GM12874 (cell line): ENCODE measurements at regions not wholly inside any gene's neighbourhood (a gene's known extent, or its start where the extent isn't known, plus 50 kb on each side); places are given as distances from the start of the nearest gene placed in this dataset.

ENCODE experiments used
- TF ChIP-seq, protein P1 (sequence below): IDR thresholded peaks from 2 replicates; pipeline ENCODE4 v1.5.1; 2011; ENCODE audit warnings: low read depth, mild to moderate bottlenecking, control low read depth, low read length, moderate library complexity; ENCODE audit not compliant: insufficient read depth

DNA sequence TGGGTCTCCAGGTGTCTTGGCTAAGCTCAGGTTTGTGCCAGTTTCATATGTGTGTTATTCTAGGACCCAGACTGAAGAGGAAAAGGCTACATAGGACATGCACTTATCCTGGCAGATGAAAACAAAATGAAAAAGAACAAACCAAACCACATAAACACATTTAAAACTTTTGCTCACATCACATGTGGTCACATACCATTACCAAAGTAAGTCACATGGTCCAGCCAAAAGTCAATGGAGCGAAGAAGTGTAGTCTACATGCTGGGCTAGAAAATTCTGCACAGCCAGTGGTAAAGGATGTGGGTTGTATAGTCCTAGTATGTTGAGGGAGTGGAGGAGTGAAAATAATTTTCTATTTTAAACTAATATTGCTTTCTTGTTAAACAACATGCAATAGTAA lies 437.5 kb downstream of the BTBD3 start:
- TF ChIP-seq, protein P1, sequence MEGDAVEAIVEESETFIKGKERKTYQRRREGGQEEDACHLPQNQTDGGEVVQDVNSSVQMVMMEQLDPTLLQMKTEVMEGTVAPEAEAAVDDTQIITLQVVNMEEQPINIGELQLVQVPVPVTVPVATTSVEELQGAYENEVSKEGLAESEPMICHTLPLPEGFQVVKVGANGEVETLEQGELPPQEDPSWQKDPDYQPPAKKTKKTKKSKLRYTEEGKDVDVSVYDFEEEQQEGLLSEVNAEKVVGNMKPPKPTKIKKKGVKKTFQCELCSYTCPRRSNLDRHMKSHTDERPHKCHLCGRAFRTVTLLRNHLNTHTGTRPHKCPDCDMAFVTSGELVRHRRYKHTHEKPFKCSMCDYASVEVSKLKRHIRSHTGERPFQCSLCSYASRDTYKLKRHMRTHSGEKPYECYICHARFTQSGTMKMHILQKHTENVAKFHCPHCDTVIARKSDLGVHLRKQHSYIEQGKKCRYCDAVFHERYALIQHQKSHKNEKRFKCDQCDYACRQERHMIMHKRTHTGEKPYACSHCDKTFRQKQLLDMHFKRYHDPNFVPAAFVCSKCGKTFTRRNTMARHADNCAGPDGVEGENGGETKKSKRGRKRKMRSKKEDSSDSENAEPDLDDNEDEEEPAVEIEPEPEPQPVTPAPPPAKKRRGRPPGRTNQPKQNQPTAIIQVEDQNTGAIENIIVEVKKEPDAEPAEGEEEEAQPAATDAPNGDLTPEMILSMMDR: no peak

DNA sequence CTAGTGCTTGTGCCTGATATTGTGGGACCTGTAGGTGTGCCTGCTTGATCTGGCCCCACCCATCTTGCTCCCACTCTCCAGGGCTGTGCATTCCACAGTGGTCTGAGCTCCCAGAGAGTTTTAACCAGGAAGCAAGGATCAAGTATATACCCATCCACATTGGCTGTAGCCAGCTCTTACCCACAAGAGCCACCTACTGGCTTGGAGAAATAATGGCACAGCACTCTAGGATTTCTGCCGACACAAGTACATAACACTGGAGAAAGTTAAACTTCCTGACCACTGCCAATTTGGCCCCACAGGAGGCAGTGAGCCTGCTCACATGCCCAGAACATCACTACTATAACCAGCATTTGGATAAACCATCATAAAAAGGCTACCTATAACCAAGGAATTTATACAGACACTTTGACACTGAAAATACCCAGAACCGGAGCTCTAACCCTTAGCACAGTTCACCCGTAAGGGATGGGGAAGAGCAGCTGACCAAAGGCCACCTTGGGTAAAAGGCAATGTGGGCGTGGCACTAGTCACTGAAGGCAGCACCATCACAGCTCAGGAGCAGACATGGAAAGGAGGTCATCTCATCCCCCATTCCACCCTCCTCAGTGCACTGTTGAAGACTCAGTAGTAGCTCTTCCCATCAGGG lies 440.4 kb downstream of the BTBD3 start:
- TF ChIP-seq, protein P1: no peak

- TF ChIP-seq, protein P1: no peak
Observed at GRCh38 chr20:12358655-12359009, 440.9 kb downstream of the BTBD3 start.

DNA sequence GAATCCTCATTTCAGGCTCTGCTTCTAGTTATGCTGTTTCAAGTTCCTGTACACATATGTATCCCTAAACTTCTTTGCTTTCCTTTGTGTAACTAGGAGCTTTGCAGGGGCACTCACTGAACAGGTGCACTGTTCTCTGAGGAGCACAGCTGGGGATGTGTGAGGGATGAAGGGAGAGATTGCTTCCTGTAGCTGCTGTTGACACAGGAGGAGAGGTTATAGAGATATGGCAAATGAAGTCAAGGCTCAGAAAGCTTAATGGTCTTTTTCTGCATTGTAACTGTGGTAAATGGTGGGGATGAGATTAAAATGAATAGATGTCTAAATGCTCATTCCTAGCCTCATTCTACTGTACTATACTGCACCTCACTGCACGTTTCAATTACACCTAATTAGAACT lies 454.3 kb downstream of the BTBD3 start:
- TF ChIP-seq, protein P1: no peak

- TF ChIP-seq, protein P1: no peak
Observed at GRCh38 chr20:12372557-12372956, 454.9 kb downstream of the BTBD3 start.

GRCh38 chr20:12375967-12376366 lies 458.3 kb downstream of the BTBD3 start:
- TF ChIP-seq, protein P1: no peak

GRCh38 chr20:12383821-12384220 lies 466.1 kb downstream of the BTBD3 start:
- TF ChIP-seq, protein P1: no peak
